ENCODE measurements at regions not wholly inside any gene's neighbourhood (a gene's known extent, or its start where the extent isn't known, plus 50 kb on each side); places are given as distances from the start of the nearest gene placed in this dataset.

- WGBS = 65% methylated on average over 5 of the region's 6 CpGs
- intact Hi-C loops (cut with DNase I) = no loop called here
- Histone ChIP-seq H3K27me3 (peaks cover 0 to 20% (median 0%) of the 10 kb centered on the region in 4 donors), H3K4me3 (no peak overlapping the region), H3K4me1 (no peaks in the 10 kb centered on the region), H3K36me3 (no peaks in the 10 kb centered on the region), H3K9me3 (no peaks in the 10 kb centered on the region), H3K27ac (replicated peaks in 1 of 4) (no peak overlapping the region)
- peak; percentile 88 for DNase-seq (ENCODE audit: extremely low spot score)
- TF ChIP-seq POLR2AphosphoS5 (IDR thresholded peaks at IDR 0.05) (no peak), POLR2A (IDR thresholded peaks at IDR 0.05; ENCODE audit: low read depth) (no peak), EP300 (IDR thresholded peaks at IDR 0.05) (no peak)
- TF ChIP-seq, protein P1, sequence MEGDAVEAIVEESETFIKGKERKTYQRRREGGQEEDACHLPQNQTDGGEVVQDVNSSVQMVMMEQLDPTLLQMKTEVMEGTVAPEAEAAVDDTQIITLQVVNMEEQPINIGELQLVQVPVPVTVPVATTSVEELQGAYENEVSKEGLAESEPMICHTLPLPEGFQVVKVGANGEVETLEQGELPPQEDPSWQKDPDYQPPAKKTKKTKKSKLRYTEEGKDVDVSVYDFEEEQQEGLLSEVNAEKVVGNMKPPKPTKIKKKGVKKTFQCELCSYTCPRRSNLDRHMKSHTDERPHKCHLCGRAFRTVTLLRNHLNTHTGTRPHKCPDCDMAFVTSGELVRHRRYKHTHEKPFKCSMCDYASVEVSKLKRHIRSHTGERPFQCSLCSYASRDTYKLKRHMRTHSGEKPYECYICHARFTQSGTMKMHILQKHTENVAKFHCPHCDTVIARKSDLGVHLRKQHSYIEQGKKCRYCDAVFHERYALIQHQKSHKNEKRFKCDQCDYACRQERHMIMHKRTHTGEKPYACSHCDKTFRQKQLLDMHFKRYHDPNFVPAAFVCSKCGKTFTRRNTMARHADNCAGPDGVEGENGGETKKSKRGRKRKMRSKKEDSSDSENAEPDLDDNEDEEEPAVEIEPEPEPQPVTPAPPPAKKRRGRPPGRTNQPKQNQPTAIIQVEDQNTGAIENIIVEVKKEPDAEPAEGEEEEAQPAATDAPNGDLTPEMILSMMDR (IDR thresholded peaks at IDR 0.05) = no peak
Measured at GRCh38 chr11:134560066-134560465, 148.0 kb upstream of the B3GAT1 start.

GRCh38 chr11:134559602-134559962 lies 147.5 kb upstream of the B3GAT1 start:
- Histone ChIP-seq H3K4me1 (no peaks in the 10 kb centered on the region), H3K27me3 (peaks cover 0 to 20% (median 0%) of the 10 kb centered on the region in 4 donors), H3K36me3 (no peaks in the 10 kb centered on the region), H3K9me3 (no peaks in the 10 kb centered on the region), H3K4me3 (no peak overlapping the region), H3K27ac (replicated peaks in 1 of 4) (no peak overlapping the region)
- intact Hi-C loops (cut with DNase I) = no loop called here
- WGBS = 50% methylated on average over 2 of the region's 9 CpGs
- TF ChIP-seq EP300 (IDR thresholded peaks at IDR 0.05) (no peak), POLR2AphosphoS5 (IDR thresholded peaks at IDR 0.05) (no peak), POLR2A (IDR thresholded peaks at IDR 0.05; ENCODE audit: low read depth) (no peak)
- TF ChIP-seq, protein P1 (IDR thresholded peaks at IDR 0.05) = no peak
- peak; percentile 87 for DNase-seq (ENCODE audit: extremely low spot score)

GRCh38 chr11:134558916-134559601 lies 147.0 kb upstream of the B3GAT1 start:
- intact Hi-C loops (cut with DNase I) = no loop called here
- Histone ChIP-seq H3K36me3 (no peaks in the 10 kb centered on the region), H3K4me1 (no peaks in the 10 kb centered on the region), H3K27ac (replicated peaks in 1 of 4) (no peak overlapping the region), H3K27me3 (peaks cover 0 to 20% (median 0%) of the 10 kb centered on the region in 4 donors), H3K9me3 (no peaks in the 10 kb centered on the region), H3K4me3 (no peak overlapping the region)
- 81% methylated on average over 16 of the region's 16 CpGs for WGBS
- no peak for TF ChIP-seq EP300 (IDR thresholded peaks at IDR 0.05)
- TF ChIP-seq POLR2A (IDR thresholded peaks at IDR 0.05; ENCODE audit: low read depth) = no peak
- TF ChIP-seq POLR2AphosphoS5 (IDR thresholded peaks at IDR 0.05) = no peak
- TF ChIP-seq, protein P1 (IDR thresholded peaks at IDR 0.05) = no peak
- peak; percentile 90 for DNase-seq (ENCODE audit: extremely low spot score)

DNA sequence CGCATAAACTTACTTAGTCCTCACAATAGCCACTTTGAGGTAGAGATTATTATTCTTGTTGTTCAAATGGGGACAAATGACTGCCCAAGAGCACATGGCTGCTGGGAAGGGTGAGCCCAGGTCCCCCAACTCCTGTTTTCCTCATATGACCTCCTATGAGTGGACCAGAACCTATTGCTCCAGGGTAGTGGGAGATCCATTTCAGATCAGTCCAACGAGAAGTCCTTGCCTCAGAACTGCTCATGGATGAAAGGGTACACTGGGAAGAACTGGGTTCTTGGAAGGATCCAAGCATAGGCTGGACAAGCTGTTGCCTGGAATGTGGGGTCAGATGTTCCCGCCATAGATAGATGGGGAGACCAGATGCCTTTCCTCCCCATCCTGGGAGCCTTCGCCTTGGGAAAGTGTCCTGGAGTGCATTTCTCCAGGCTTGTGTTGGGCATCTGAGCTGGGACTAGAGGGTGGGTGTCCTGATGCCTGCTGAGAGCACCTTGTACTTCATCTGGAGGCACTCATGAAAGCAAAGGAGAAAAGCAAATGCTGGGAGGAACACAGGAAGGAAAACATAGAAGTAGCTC lies 146.3 kb upstream of the B3GAT1 start:
- TF ChIP-seq, protein P1 (IDR thresholded peaks at IDR 0.05) = no peak
- TF ChIP-seq EP300 (IDR thresholded peaks at IDR 0.05) (no peak), POLR2A (IDR thresholded peaks at IDR 0.05; ENCODE audit: low read depth) (no peak), POLR2AphosphoS5 (IDR thresholded peaks at IDR 0.05) (no peak)
- no peak overlapping the region for H3K4me3 ChIP-seq
- H3K9me3 ChIP-seq = no peaks in the 10 kb centered on the region
- DNase-seq (ENCODE audit: extremely low spot score) = peak; percentile 90
- WGBS = 66% methylated on average over 2 of the region's 4 CpGs
- H3K27me3 ChIP-seq = peaks cover 0 to 20% (median 0%) of the 10 kb centered on the region in 4 donors
- H3K27ac ChIP-seq (replicated peaks in 1 of 4) = no peak overlapping the region
- H3K4me1 ChIP-seq = no peaks in the 10 kb centered on the region
- intact Hi-C loops (cut with DNase I) = no loop called here
- no peaks in the 10 kb centered on the region for H3K36me3 ChIP-seq

All from esophagus muscularis mucosa (tissue), 4 donors.